Stomach smooth muscle (tissue), 2 donors: ENCODE measurements at regions not wholly inside any gene's neighbourhood (a gene's known extent, or its start where the extent isn't known, plus 50 kb on each side); places are given as distances from the start of the nearest gene placed in this dataset.

ENCODE experiments used
- H3K27ac ChIP-seq: one replicate; pipeline ENCODE4 v1.7.0; 2013; ENCODE audit warnings: mild to moderate bottlenecking, low read length, inconsistent platforms
- H3K27me3 ChIP-seq, 2 donors: one replicate each; pipeline ENCODE4 v1.7.0; 2013; ENCODE audit warnings: low read length in 2 of 2; ENCODE audit not compliant: insufficient read depth in 2 of 2, control insufficient read depth in 1 of 2
- H3K36me3 ChIP-seq, 2 donors: one replicate each; pipeline ENCODE4 v1.7.0; 2013; ENCODE audit warnings: low read length in 2 of 2; ENCODE audit not compliant: control insufficient read depth in 2 of 2, insufficient read depth in 2 of 2
- H3K4me1 ChIP-seq: one replicate; pipeline ENCODE4 v1.7.0; 2013; ENCODE audit warnings: low read length; ENCODE audit not compliant: control insufficient read depth, insufficient read depth
- H3K4me3 ChIP-seq, 2 donors: one replicate each; pipeline ENCODE4 v1.7.0; 2013; ENCODE audit warnings: low read length in 2 of 2
- H3K9ac ChIP-seq, 2 donors: one replicate each; pipeline ENCODE4 v1.7.0; 2013; ENCODE audit warnings: low read length in 2 of 2, mild to moderate bottlenecking in 1 of 2
- H3K9me3 ChIP-seq, 2 donors: one replicate each; pipeline ENCODE4 v1.7.0; 2013; ENCODE audit warnings: low read length in 2 of 2; ENCODE audit not compliant: control insufficient read depth in 2 of 2
- donor health status: healthy.
- donor health status: Pancreatic carcinoma.

DNA sequence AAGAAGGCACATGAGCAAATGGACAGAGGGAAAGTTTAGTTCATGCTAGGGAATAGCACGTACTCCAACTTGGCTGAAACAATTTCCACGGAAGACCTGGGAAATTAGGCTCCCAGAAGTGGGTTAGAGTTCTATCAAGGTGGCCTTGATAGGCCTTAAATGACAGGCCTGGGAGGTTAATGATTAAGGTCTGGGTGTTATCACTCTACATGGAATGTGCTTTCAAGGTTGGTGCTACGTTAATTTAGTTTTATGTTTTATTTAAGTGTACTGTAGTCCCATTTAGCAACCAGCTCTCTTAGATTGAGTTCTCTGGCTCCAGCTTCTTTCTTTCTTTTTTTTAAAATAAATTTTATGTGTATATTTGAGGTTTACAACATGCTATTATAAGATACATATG, 121.4 kb upstream of the MEF2C start:
- no peak overlapping the region for H3K9ac ChIP-seq
- H3K27me3 ChIP-seq = no peaks in the 10 kb centered on the region

DNA sequence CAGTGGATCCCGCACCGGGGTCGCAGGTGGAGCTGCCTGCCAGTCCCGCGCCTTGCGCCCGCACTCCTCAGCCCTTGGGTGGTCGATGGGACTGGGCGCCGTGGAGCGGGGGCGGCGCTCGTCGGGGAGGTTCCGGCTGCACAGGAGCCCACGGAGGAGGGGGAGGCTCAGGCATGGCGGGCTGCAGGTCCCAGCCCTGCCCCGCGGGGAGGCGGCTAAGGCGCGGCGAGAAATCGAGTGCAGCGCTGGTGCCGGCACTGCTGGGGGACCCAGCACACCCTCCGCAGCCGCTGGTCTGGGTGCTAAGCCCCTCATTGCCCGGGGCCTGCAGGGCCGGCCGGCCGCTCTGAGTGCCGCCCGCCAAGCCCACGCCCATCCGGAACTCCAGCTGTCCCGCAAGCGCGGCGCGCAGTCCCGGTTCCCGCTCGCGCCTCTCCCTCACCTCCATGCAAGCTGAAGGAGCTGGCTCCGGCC, 120.6 kb upstream of the MEF2C start:
- no peak overlapping the region for H3K27ac ChIP-seq
- no peaks in the 10 kb centered on the region for H3K27me3 ChIP-seq
- no peaks in the 10 kb centered on the region for H3K4me1 ChIP-seq
- H3K36me3 ChIP-seq = no peaks in the 10 kb centered on the region
- H3K4me3 ChIP-seq = no peak overlapping the region
- H3K9me3 ChIP-seq = no peaks in the 10 kb centered on the region
- H3K9ac ChIP-seq = no peak overlapping the region

More for the DNA sequence above, 121.4 kb upstream of the MEF2C start:
- H3K9me3 ChIP-seq = no peaks in the 10 kb centered on the region
- no peak overlapping the region for H3K27ac ChIP-seq
- no peak overlapping the region for H3K4me3 ChIP-seq
- H3K4me1 ChIP-seq = no peaks in the 10 kb centered on the region
- H3K36me3 ChIP-seq = no peaks in the 10 kb centered on the region

DNA sequence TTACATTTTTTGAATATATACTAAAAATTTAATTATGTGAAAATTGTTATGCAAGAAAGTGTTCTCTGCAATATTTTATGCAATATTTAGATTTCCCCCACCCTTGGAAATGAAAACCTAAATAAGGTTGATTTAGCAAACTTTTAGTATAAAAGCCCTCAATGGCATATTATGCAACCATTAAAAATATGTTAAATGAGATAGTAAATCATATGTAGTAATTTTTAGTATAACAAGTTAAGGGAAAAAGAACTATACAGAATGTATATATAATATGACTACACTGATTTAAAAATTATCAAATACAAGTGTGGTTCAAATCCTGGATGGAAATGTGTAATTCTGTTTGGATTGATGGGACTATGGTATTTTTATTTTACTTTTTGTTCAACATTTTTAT, 116.9 kb upstream of the MEF2C start:
- Histone ChIP-seq H3K4me1 (no peaks in the 10 kb centered on the region), H3K9me3 (no peaks in the 10 kb centered on the region), H3K36me3 (no peaks in the 10 kb centered on the region), H3K27me3 (no peaks in the 10 kb centered on the region), H3K4me3 (no peak overlapping the region), H3K9ac (no peak overlapping the region), H3K27ac (no peak overlapping the region)

DNA sequence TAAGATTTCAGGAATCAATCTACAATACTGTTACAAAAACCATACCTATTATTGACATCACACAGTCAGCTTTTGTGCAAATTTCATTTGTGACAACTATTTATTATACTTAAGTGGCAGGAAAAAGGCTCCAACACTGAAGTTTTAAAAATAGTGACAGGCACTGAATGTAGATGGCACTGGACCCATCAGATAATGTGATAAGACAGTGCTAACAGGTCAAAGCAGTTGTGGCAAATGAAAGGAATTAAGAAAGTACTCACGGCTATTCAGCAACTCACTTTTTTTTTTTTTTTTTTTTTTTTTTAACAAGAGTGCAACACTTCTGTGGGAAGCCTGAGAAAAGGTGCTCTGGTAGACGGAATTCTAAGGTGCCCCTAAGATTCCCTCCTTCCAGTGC, 115.0 kb upstream of the MEF2C start:
- H3K27me3 ChIP-seq = no peaks in the 10 kb centered on the region
- no peak overlapping the region for H3K27ac ChIP-seq
- no peak overlapping the region for H3K4me3 ChIP-seq
- H3K36me3 ChIP-seq = no peaks in the 10 kb centered on the region
- H3K9me3 ChIP-seq = no peaks in the 10 kb centered on the region
- H3K4me1 ChIP-seq = no peaks in the 10 kb centered on the region
- no peak overlapping the region for H3K9ac ChIP-seq

DNA sequence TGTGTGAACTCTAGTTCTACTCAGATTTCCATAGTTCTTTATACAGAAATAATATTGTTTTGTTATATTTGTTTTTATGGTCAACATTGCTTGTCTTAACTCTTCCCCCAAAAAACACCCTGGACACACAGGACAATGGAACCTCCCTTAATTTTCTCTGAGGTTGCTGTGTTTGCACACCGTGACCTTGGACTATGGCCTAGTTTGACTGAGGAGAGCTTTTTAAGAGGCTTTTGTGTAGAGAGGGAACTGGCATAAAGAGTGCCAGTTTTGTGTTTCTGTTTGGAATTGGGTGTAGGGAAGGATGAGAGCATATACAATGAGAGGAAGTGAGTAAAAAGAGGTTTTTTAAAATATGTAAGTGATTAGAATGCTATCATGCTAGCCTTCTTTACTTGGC, 101.1 kb upstream of the MEF2C start:
- no peaks in the 10 kb centered on the region for H3K4me1 ChIP-seq
- no peak overlapping the region for H3K4me3 ChIP-seq
- H3K27me3 ChIP-seq = no peaks in the 10 kb centered on the region
- H3K36me3 ChIP-seq = no peaks in the 10 kb centered on the region
- H3K27ac ChIP-seq = no peak overlapping the region
- H3K9ac ChIP-seq = no peak overlapping the region
- peaks cover 2 to 3% of the 10 kb centered on the region in 2 donors for H3K9me3 ChIP-seq

DNA sequence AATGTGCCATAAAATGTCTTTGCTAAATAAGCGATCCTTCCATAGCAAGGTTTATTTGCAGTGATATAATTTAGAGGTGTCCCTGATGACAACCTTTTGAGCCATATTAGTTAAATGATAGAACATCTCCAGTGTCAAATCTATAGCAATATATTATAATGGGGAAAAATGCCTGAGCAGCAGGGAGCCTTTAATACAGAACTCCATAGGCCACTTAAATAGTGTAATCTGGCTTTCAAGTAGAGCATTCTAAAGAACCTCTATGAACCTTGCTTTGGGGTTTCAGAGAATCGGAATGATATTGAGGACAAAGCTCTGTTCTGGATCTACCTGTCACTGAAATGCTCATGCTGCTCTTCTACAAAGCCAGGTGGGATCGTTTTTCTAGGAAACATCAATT, 96.7 kb upstream of the MEF2C start:
- no peaks in the 10 kb centered on the region for H3K4me1 ChIP-seq
- no peaks in the 10 kb centered on the region for H3K9me3 ChIP-seq
- no peak overlapping the region for H3K4me3 ChIP-seq
- H3K27me3 ChIP-seq = no peaks in the 10 kb centered on the region
- H3K27ac ChIP-seq = no peak overlapping the region
- no peak overlapping the region for H3K9ac ChIP-seq
- H3K36me3 ChIP-seq = no peaks in the 10 kb centered on the region

DNA sequence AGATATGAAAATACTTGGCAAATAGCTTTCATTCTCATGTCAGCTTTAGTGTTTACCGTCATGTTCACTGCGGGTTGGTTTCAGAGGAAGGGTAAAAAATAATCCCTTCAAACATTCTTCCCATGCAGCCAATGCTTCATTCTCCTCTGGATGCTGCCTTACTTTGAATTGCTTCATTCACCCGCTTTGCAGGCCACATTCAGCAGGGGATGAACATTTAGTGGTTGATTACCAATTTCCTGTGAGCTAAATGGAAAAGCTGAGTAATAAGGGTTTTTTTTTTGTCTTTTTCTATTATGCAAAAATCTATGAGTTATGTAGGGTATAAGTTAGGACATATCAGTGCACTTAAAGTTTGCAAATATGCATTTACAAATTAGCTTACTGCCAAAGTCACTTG, 96.3 kb upstream of the MEF2C start:
- H3K36me3 ChIP-seq = no peaks in the 10 kb centered on the region
- H3K9ac ChIP-seq = no peak overlapping the region
- H3K27me3 ChIP-seq = no peaks in the 10 kb centered on the region
- no peak overlapping the region for H3K27ac ChIP-seq
- no peaks in the 10 kb centered on the region for H3K4me1 ChIP-seq
- H3K4me3 ChIP-seq = no peak overlapping the region
- no peaks in the 10 kb centered on the region for H3K9me3 ChIP-seq

DNA sequence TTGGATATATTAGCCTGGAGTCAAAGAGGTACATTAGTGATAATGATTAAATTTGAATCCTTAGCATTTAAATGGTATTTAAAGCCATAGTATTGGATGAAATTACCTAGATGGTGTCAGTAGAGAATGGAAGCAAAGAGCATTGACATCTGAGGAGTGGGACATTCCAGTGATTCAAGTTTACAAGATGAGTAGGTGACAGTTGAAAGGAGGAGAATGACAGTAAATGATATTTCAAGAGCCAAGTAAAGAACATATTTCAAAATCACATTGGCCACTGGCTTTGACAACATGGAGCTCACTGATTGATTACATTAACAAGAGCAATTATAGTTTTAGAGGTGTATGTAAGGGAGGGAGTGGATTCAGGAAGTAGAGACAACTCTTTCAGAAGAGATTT, 93.9 kb upstream of the MEF2C start:
- no peak overlapping the region for H3K27ac ChIP-seq
- no peaks in the 10 kb centered on the region for H3K4me1 ChIP-seq
- H3K9me3 ChIP-seq = no peaks in the 10 kb centered on the region
- no peaks in the 10 kb centered on the region for H3K36me3 ChIP-seq
- no peaks in the 10 kb centered on the region for H3K27me3 ChIP-seq
- H3K9ac ChIP-seq = no peak overlapping the region
- no peak overlapping the region for H3K4me3 ChIP-seq

DNA sequence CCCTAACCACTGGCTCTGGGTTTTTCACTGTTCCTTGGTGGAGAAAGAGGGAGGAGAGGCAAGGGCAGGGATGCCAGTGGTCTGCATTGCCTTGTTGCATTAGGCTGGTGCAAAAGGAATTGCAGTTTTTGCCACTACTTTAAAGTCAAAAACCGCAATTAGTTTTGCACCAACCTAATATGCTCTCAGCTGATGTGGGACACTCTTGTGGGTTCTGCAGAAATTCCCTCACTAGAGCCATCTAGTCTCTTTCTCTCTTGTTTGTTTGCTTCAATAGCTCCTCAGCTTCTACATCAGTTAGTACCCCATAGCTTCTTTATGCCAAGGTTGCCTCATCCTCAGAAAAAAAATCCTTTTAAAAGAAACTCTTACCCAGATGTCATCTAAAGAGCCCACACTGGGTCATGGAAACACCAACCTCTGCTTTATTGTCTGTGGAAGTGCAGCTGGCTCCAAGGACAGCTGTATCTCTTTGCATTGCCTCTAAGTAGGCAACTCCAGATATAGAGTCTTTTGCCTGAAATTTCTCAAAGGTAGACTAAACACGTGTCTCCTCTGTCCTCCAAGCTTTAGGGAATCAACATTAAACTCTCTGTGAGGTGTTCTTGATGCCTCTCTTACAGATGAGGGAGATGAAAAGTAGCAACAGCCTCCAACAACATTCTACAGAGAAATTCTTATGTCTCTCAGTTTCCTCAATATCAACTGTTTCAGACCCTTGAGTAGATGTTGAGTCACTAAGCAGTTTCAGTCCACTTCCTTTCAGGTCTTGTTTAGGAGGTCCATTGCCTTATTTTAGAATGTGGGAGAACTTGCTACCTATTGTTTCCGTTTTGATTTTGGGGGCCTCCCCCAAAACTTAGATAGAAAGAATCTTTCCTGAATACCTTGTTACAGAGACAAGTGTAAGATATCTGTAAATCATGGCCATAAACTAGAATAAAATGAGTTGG, 84.9 kb upstream of the MEF2C start:
- Histone ChIP-seq H3K4me3 (no peak overlapping the region), H3K9me3 (no peaks in the 10 kb centered on the region), H3K27ac (no peak overlapping the region), H3K4me1 (no peaks in the 10 kb centered on the region), H3K9ac (no peak overlapping the region), H3K27me3 (no peaks in the 10 kb centered on the region), H3K36me3 (no peaks in the 10 kb centered on the region)

DNA sequence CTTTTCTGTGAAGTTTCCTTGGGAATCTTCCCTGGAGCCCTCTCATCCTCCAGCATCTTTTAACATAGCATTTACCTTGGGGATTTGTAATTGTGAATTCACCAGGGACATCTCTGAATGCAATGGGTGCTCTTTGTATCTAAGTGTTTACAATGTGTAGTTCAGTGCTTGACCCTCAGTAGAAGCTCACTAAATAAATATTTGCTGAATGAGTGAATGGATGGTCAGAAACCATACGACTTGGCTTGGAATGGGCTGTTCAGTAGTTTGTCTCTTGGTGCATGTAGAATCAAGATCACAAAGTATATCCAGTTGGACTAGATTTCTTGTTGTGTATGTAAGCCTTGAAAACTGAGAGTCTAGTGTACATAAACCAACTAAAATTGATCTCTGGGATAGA, 81.8 kb upstream of the MEF2C start:
- H3K4me3 ChIP-seq = no peak overlapping the region
- no peaks in the 10 kb centered on the region for H3K9me3 ChIP-seq
- H3K9ac ChIP-seq = no peak overlapping the region
- no peaks in the 10 kb centered on the region for H3K36me3 ChIP-seq
- no peak overlapping the region for H3K27ac ChIP-seq
- no peaks in the 10 kb centered on the region for H3K27me3 ChIP-seq
- no peaks in the 10 kb centered on the region for H3K4me1 ChIP-seq

DNA sequence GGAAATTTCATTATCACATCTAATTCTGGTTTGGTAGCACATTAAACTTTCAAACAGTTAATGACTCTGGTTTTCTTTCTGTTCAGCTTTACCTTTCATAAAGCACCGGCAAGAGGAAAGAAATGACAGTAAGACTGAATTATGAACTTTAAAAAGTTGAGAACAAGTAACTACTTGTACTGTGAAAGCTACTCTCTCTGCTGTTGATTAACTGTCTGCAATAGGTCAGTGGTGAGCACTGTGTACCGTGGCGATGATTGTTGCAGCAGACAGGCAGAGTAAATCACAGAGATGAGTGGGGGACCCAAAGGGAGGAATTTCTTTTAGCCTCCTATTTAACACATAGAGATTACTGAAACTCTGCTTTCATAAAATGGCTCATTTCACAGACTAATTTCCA, 74.0 kb upstream of the MEF2C start:
- Histone ChIP-seq H3K4me3 (no peak overlapping the region), H3K9ac (no peak overlapping the region), H3K4me1 (peaks cover 3% of the 10 kb centered on the region), H3K27me3 (no peaks in the 10 kb centered on the region), H3K36me3 (no peaks in the 10 kb centered on the region), H3K27ac (no peak overlapping the region), H3K9me3 (no peaks in the 10 kb centered on the region)
